ENCODE measurements at regions not wholly inside any gene's neighbourhood (a gene's known extent, or its start where the extent isn't known, plus 50 kb on each side); places are given as distances from the start of the nearest gene placed in this dataset.

- no peak overlapping the region for H2AFZ ChIP-seq (ENCODE audit: low read length)
- TF ChIP-seq EZH2 (IDR thresholded peaks at IDR 0.05; ENCODE audit: low read length, missing control alignments) (no peak), CTCF (conservative IDR thresholded peaks at IDR 0.05 in 1 of 2, IDR thresholded peaks at IDR 0.05 in 1 of 2; ENCODE audit: low read depth in 1 of 2, low read length in 2 of 2) (no peak)
- H3K4me2 ChIP-seq (ENCODE audit: extremely low read depth, insufficient read depth, low read length) = no peak overlapping the region
- DNase-seq (ENCODE audit: low read depth in 2 of 2) = no peak
- H3K27me3 ChIP-seq (ENCODE audit: control insufficient read depth, insufficient read depth, low read length) = no peaks in the 10 kb centered on the region
- H3K9ac ChIP-seq (ENCODE audit: insufficient read depth, low read length) = no peak overlapping the region
- H3K27ac ChIP-seq (ENCODE audit: insufficient read depth, low read length) = no peak overlapping the region
- no peaks in the 10 kb centered on the region for H4K20me1 ChIP-seq (ENCODE audit: control insufficient read depth, extremely low read depth, insufficient read depth, low read length)
- H3K9me3 ChIP-seq (ENCODE audit: control insufficient read depth, insufficient read depth, low read depth, low read length) = no peaks in the 10 kb centered on the region
- no peaks in the 10 kb centered on the region for H3K4me1 ChIP-seq (ENCODE audit: control insufficient read depth, extremely low read depth, insufficient read depth, low read length)
- no peaks in the 10 kb centered on the region for H3K79me2 ChIP-seq (ENCODE audit: control insufficient read depth, insufficient read depth, low read length)
- no peak overlapping the region for H3K4me3 ChIP-seq (replicated peaks in 1 of 4; ENCODE audit: control extremely low read depth in 1 of 4, insufficient read depth in 1 of 4, low read depth in 3 of 4, low read length in 4 of 4)
- no peaks in the 10 kb centered on the region for H3K36me3 ChIP-seq (ENCODE audit: control insufficient read depth, insufficient read depth, low read length)
These were observed 282.4 kb downstream of the C4orf33 start for GRCh38 chr4:129378364-129378763.

GRCh38 chr4:129379429-129379828, 283.5 kb downstream of the C4orf33 start:
- no peak overlapping the region for H2AFZ ChIP-seq (ENCODE audit: low read length)
- H3K9ac ChIP-seq (ENCODE audit: insufficient read depth, low read length) = no peak overlapping the region
- H3K4me1 ChIP-seq (ENCODE audit: control insufficient read depth, extremely low read depth, insufficient read depth, low read length) = no peaks in the 10 kb centered on the region
- no peaks in the 10 kb centered on the region for H4K20me1 ChIP-seq (ENCODE audit: control insufficient read depth, extremely low read depth, insufficient read depth, low read length)
- no peaks in the 10 kb centered on the region for H3K27me3 ChIP-seq (ENCODE audit: control insufficient read depth, insufficient read depth, low read length)
- H3K4me3 ChIP-seq (replicated peaks in 1 of 4; ENCODE audit: control extremely low read depth in 1 of 4, insufficient read depth in 1 of 4, low read depth in 3 of 4, low read length in 4 of 4) = no peak overlapping the region
- H3K36me3 ChIP-seq (ENCODE audit: control insufficient read depth, insufficient read depth, low read length) = no peaks in the 10 kb centered on the region
- TF ChIP-seq EZH2 (IDR thresholded peaks at IDR 0.05; ENCODE audit: low read length, missing control alignments) (no peak), CTCF (conservative IDR thresholded peaks at IDR 0.05 in 1 of 2, IDR thresholded peaks at IDR 0.05 in 1 of 2; ENCODE audit: low read depth in 1 of 2, low read length in 2 of 2) (no peak)
- H3K4me2 ChIP-seq (ENCODE audit: extremely low read depth, insufficient read depth, low read length) = no peak overlapping the region
- no peak for DNase-seq (ENCODE audit: low read depth in 2 of 2)
- no peaks in the 10 kb centered on the region for H3K79me2 ChIP-seq (ENCODE audit: control insufficient read depth, insufficient read depth, low read length)
- no peaks in the 10 kb centered on the region for H3K9me3 ChIP-seq (ENCODE audit: control insufficient read depth, insufficient read depth, low read depth, low read length)
- H3K27ac ChIP-seq (ENCODE audit: insufficient read depth, low read length) = no peak overlapping the region

GRCh38 chr4:129384974-129385373, 289.0 kb downstream of the C4orf33 start:
- no peak overlapping the region for H3K9ac ChIP-seq (ENCODE audit: insufficient read depth, low read length)
- no peak overlapping the region for H3K4me3 ChIP-seq (replicated peaks in 1 of 4; ENCODE audit: control extremely low read depth in 1 of 4, insufficient read depth in 1 of 4, low read depth in 3 of 4, low read length in 4 of 4)
- H3K27ac ChIP-seq (ENCODE audit: insufficient read depth, low read length) = no peak overlapping the region
- H3K4me1 ChIP-seq (ENCODE audit: control insufficient read depth, extremely low read depth, insufficient read depth, low read length) = no peaks in the 10 kb centered on the region
- no peaks in the 10 kb centered on the region for H4K20me1 ChIP-seq (ENCODE audit: control insufficient read depth, extremely low read depth, insufficient read depth, low read length)
- TF ChIP-seq EZH2 (IDR thresholded peaks at IDR 0.05; ENCODE audit: low read length, missing control alignments) (no peak), CTCF (conservative IDR thresholded peaks at IDR 0.05 in 1 of 2, IDR thresholded peaks at IDR 0.05 in 1 of 2; ENCODE audit: low read depth in 1 of 2, low read length in 2 of 2) (no peak)
- no peaks in the 10 kb centered on the region for H3K27me3 ChIP-seq (ENCODE audit: control insufficient read depth, insufficient read depth, low read length)
- no peaks in the 10 kb centered on the region for H3K9me3 ChIP-seq (ENCODE audit: control insufficient read depth, insufficient read depth, low read depth, low read length)
- no peaks in the 10 kb centered on the region for H3K36me3 ChIP-seq (ENCODE audit: control insufficient read depth, insufficient read depth, low read length)
- H2AFZ ChIP-seq (ENCODE audit: low read length) = no peak overlapping the region
- no peak overlapping the region for H3K4me2 ChIP-seq (ENCODE audit: extremely low read depth, insufficient read depth, low read length)
- H3K79me2 ChIP-seq (ENCODE audit: control insufficient read depth, insufficient read depth, low read length) = no peaks in the 10 kb centered on the region
- no peak for DNase-seq (ENCODE audit: low read depth in 2 of 2)

All from fibroblast of lung (primary cell).